ENCODE measurements at regions not wholly inside any gene's neighbourhood (a gene's known extent, or its start where the extent isn't known, plus 50 kb on each side); places are given as distances from the start of the nearest gene placed in this dataset.

DNA sequence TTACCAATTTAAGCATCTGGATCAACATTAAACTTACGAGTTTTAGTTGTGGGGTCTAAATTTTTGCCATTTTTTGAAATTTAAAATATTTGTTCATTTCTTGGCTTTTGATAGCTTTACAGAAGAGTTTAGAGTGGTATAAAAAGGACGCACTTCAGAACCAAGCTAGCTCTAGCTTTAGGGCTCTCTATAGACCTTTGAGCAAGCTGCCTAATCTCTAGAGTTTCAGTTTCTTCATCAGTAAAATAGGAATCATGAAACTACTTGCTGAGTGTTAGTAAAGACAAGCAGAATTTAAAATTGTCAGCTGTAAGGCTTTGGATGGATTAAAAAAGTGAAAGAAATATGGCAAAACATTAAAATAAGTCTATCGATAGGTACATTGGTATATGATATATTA lies 266.5 kb downstream of the IPMK start:
- Histone ChIP-seq H2AFZ (ENCODE audit: insufficient read depth, low read depth, low read length, poor library complexity, severe bottlenecking) (no peak overlapping the region), H3K9ac (ENCODE audit: low read length) (no peak overlapping the region), H3K27me3 (replicated peaks in 1 of 4; ENCODE audit: control extremely low read depth in 1 of 4, control insufficient read depth in 3 of 4, insufficient read depth in 4 of 4, low read length in 3 of 4) (no peaks in the 10 kb centered on the region), H3K79me2 (ENCODE audit: control insufficient read depth, insufficient read depth, low read length) (no peaks in the 10 kb centered on the region), H3K9me3 (ENCODE audit: control extremely low read depth in 1 of 3, control insufficient read depth in 2 of 3, insufficient read depth in 1 of 3, low read length in 2 of 3) (no peaks in the 10 kb centered on the region), H3K4me2 (replicated peaks; ENCODE audit: low read depth, low read length, poor library complexity, severe bottlenecking) (no peak overlapping the region), H4K20me1 (ENCODE audit: control insufficient read depth, insufficient read depth, low read length, poor library complexity, severe bottlenecking) (no peaks in the 10 kb centered on the region), H3K27ac (ENCODE audit: low read length in 2 of 2) (no peak overlapping the region), H3K36me3 (replicated peaks in 1 of 2; ENCODE audit: control extremely low read depth in 1 of 2, control insufficient read depth in 1 of 2, extremely low read depth in 1 of 2, insufficient read depth in 2 of 2, low read length in 1 of 2) (no peaks in the 10 kb centered on the region), H3K4me1 (ENCODE audit: control insufficient read depth in 2 of 2, insufficient read depth in 2 of 2, low read length in 2 of 2) (no peaks in the 10 kb centered on the region), H3K4me3 (ENCODE audit: control extremely low read depth in 1 of 5, extremely low read depth in 1 of 5, insufficient read depth in 1 of 5, low read depth in 2 of 5, low read length in 4 of 5) (no peak overlapping the region)
- Mint-ChIP-seq H3K9me3 (ENCODE audit: insufficient read depth) (no peaks in the 10 kb centered on the region), H3K4me3 (no peak overlapping the region), H3K27ac (no peak overlapping the region), H3K27me3 (peaks cover 3% of the 10 kb centered on the region), H3K4me1 (no peaks in the 10 kb centered on the region)
- intact Hi-C loops (cut with micrococcal nuclease): no loop called here
- WGBS (ENCODE audit: insufficient coverage): 63% methylated on average over 1 of the region's 3 CpGs
- DNase-seq (no peak), ATAC-seq (ENCODE audit: low read depth) (no peak)
- TF ChIP-seq, protein P1, sequence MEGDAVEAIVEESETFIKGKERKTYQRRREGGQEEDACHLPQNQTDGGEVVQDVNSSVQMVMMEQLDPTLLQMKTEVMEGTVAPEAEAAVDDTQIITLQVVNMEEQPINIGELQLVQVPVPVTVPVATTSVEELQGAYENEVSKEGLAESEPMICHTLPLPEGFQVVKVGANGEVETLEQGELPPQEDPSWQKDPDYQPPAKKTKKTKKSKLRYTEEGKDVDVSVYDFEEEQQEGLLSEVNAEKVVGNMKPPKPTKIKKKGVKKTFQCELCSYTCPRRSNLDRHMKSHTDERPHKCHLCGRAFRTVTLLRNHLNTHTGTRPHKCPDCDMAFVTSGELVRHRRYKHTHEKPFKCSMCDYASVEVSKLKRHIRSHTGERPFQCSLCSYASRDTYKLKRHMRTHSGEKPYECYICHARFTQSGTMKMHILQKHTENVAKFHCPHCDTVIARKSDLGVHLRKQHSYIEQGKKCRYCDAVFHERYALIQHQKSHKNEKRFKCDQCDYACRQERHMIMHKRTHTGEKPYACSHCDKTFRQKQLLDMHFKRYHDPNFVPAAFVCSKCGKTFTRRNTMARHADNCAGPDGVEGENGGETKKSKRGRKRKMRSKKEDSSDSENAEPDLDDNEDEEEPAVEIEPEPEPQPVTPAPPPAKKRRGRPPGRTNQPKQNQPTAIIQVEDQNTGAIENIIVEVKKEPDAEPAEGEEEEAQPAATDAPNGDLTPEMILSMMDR (IDR thresholded peaks at IDR 0.05): no peak
- TF ChIP-seq EZH2 (IDR thresholded peaks at IDR 0.05; ENCODE audit: borderline replicate concordance, insufficient read depth, low read depth, low read length, poor library complexity, severe bottlenecking): no peak
- ChIA-PET CTCF (no interaction called here), POLR2A (no interaction called here)

DNA sequence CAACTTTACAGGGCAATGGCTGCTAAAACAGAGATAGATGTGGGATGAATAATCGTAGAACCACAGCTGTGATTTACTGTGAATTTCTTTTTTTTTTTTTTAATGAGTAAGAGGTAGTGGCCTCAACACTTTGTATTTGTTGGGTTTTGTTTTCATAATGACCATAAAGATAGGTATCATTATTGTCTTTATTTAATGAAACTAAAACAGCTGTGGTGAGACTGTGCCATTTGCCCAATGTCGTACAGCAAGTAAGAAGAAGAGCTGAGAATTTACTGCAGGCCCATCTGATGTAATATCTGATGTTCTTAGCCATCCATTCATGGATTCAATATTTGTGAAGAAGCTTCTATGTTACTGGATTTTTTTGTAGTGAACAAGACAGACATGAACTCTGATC lies 271.2 kb downstream of the IPMK start:
- ATAC-seq (ENCODE audit: low read depth) (no peak), DNase-seq (no peak)
- Mint-ChIP-seq H3K4me3 (no peak overlapping the region), H3K27ac (no peak overlapping the region), H3K27me3 (no peaks in the 10 kb centered on the region), H3K9me3 (ENCODE audit: insufficient read depth) (no peaks in the 10 kb centered on the region), H3K4me1 (no peaks in the 10 kb centered on the region)
- Histone ChIP-seq H3K9me3 (ENCODE audit: control extremely low read depth in 1 of 3, control insufficient read depth in 2 of 3, insufficient read depth in 1 of 3, low read length in 2 of 3) (no peaks in the 10 kb centered on the region), H3K4me1 (ENCODE audit: control insufficient read depth in 2 of 2, insufficient read depth in 2 of 2, low read length in 2 of 2) (no peaks in the 10 kb centered on the region), H3K4me2 (replicated peaks; ENCODE audit: low read depth, low read length, poor library complexity, severe bottlenecking) (no peak overlapping the region), H3K9ac (ENCODE audit: low read length) (no peak overlapping the region), H3K36me3 (replicated peaks in 1 of 2; ENCODE audit: control extremely low read depth in 1 of 2, control insufficient read depth in 1 of 2, extremely low read depth in 1 of 2, insufficient read depth in 2 of 2, low read length in 1 of 2) (no peaks in the 10 kb centered on the region), H3K4me3 (ENCODE audit: control extremely low read depth in 1 of 5, extremely low read depth in 1 of 5, insufficient read depth in 1 of 5, low read depth in 2 of 5, low read length in 4 of 5) (no peak overlapping the region), H2AFZ (ENCODE audit: insufficient read depth, low read depth, low read length, poor library complexity, severe bottlenecking) (no peak overlapping the region), H4K20me1 (ENCODE audit: control insufficient read depth, insufficient read depth, low read length, poor library complexity, severe bottlenecking) (no peaks in the 10 kb centered on the region), H3K27ac (ENCODE audit: low read length in 2 of 2) (no peak overlapping the region), H3K79me2 (ENCODE audit: control insufficient read depth, insufficient read depth, low read length) (no peaks in the 10 kb centered on the region), H3K27me3 (replicated peaks in 1 of 4; ENCODE audit: control extremely low read depth in 1 of 4, control insufficient read depth in 3 of 4, insufficient read depth in 4 of 4, low read length in 3 of 4) (no peaks in the 10 kb centered on the region)
- intact Hi-C loops (cut with micrococcal nuclease): no loop called here
- CTCF ChIA-PET: no interaction called here
- no peak for TF ChIP-seq EZH2 (IDR thresholded peaks at IDR 0.05; ENCODE audit: borderline replicate concordance, insufficient read depth, low read depth, low read length, poor library complexity, severe bottlenecking)
- TF ChIP-seq, protein P1 (IDR thresholded peaks at IDR 0.05): no peak
- WGBS (ENCODE audit: insufficient coverage): no CpG with 5 or more reads among the region's 2 CpGs
- POLR2A ChIA-PET: no interaction called here
